HG03139 (cell line): ENCODE measurements at regions not wholly inside any gene's neighbourhood (a gene's known extent, or its start where the extent isn't known, plus 50 kb on each side); places are given as distances from the start of the nearest gene placed in this dataset.

ENCODE experiments used
- ATAC-seq: cut with Tn5 transposase; IDR thresholded peaks from one replicate; pipeline ENCODE4 v1.9.1; 2021; ENCODE audit not compliant: unreplicated experiment

- no peak for ATAC-seq
Measured at GRCh38 chr6:15880262-15880973, 217.6 kb upstream of the DTNBP1 start.

- ATAC-seq, result peak; percentile 53
Measured at GRCh38 chr6:15879371-15880261, 216.8 kb upstream of the DTNBP1 start.

DNA sequence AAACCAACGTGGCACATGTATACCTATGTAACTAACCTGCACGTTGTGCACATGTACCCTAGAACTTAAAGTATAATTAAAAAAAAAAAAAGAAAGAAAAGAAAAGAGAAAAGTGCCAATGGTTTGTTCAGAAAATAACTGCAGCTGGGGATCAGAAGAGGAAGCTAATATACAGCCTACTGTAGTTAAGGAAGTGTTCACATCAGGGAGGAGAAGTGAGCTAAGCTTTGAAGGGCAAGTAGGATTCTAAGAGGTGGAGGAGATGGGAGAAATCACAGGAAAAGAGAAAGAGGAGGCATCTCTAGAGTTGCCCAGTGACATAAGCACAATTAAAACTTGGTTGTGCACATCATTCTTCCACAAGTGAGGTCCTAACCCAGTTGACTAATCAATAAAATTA is 214.4 kb upstream of the DTNBP1 start:
- no peak for ATAC-seq

DNA sequence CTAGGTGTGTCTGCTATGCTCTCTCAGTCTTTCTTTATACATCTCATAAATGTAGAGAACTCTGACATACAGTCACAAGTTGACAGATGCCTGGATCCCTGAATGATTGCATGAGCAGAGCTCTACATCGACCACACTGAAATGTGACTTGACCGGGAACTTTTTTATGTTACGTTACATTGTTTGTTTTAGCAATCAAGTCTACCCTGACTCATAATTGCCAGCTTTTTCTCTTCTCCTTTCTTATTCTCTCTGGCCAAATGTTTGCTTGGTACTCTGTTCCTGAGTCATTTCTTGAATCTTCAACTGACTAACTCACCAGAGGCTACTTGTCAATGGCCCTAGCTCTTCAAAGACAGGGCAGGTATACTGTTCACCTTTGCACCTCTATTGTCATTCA is 213.6 kb upstream of the DTNBP1 start:
- peak; percentile 33 for ATAC-seq

DNA sequence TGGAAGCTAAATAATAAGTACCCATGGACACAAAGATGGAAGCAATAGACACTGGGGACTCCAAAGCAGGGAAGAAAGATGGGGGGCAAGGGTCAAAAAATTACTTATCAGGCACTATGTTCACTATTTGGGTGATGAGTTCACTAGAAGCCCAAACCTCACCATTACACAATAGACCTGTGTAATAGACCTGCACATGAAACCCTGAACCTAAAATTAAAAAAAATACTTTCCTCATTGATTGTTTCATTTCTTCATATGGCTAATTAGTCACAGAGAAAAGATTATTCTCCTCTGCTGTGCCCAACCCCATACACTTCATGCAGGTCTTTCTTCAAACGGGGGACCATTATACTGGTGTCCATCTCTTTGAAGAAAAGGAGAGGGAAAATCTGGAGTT is 213.0 kb upstream of the DTNBP1 start:
- ATAC-seq, result no peak

GRCh38 chr6:15874821-15875220 is 212.0 kb upstream of the DTNBP1 start:
- ATAC-seq, result no peak

- no peak for ATAC-seq
Measured at GRCh38 chr6:15874326-15874725, 211.5 kb upstream of the DTNBP1 start.

DNA sequence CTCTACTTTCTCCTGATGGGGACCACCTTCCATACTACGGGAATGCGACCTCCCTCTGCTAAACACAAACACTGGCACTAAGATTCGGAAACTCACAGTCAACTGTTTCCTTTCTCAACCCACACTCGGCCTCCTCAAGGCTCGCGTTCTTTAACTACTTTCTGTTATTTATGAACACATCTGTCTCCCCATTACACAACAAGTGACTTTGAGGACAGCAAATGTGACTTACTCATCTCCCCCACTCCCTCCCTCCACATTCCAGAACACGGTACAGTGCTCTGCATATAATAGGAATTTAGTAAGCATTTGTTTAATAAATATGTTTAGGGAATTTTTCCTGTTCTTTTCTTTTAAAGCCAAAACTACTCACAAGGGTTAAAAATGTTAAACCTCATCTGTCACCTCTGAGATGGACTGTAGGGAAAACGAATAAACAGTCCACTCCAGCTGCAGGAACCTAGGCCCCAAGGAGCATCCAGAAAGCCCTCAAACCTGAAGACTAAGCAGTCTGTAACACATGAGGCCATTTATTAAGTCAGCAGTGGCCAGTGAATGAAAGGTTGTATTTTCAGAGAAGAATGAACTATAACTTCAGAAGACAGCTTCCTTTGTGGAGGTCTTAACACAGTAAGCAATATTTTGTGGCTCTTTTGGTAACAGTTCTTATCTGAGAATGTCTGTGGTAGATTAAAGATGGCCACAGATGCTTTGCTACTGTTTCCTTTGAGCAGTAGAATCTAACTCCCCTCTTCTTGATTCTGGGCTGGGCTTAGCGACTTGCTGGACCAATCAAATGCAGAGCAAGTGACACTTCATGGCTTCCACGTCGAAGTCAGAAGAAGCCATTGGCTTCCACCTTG is 209.6 kb upstream of the DTNBP1 start:
- ATAC-seq, result no peak

DNA sequence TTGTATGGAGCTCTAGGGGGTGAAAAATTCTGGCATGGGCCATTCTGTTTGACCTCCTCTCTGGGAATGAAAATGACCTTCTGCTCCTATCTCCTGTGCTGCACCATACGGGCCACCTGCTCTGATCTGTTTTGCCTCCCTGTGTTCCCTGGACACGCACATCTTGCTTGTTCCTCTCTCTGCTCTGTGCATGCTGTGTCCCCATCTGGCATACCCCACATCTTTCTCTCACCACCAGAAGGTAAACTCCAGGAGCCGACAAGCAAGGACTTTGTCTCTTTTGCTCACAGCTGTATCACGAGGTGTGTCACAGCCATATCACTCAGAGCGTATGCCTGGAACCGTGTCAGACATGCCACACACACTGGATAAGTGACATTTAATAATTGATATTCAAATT is 208.4 kb upstream of the DTNBP1 start:
- ATAC-seq, result no peak

DNA sequence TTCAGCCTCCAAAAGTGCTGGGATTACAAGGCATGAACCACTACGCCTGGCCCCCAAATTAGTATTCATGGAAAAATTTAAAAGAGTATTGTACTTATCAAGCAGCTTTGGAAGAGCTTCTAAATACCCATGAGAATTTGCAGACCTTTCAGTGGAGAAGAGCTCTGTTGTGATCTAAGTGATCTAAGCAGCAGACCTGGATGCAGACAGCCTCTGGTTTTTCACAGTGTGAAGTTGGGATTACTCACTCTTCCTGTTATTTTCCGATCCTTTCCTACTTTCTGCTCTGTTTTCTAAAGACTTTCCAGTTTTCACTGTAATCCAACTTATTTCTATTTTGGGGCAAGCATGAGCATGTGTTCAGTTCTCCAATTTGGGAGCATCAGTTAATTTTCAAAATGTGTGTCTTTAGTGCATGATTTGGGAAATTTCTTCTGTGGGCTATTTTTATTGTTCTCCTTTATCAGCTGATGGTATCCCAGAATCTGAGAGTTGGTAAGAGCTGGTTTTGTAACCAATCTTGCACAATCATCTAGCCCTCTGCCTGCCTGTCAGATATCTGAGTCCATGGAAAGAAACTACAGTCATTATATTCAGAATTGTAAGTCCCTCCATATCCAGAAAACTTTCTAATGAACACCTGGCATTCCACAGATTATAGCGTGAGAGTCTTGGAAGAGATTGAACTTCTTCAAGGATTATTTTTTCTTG is 207.7 kb upstream of the DTNBP1 start:
- ATAC-seq, result no peak

GRCh38 chr6:15864708-15865062 is 201.9 kb upstream of the DTNBP1 start:
- ATAC-seq, result no peak

GRCh38 chr6:15864038-15864707 is 201.3 kb upstream of the DTNBP1 start:
- no peak for ATAC-seq

DNA sequence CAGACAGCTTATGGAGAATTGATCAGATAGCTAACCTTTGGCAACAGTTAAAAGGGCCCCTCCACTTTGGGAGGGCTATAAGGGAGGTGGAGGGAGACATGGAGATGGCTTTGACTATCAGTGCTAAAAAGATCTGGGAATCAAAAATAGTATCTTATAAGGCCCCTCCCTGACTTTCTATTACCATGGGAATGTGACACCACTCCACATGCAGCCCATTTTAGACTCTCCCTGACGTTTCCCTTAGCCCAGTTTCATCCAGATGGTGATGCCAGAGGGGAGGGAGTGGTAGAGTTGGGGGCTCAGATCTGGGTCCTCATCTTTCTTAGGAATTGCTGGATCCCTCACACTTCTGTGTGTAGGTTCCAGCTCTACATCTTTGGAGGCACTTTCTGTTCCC is 200.0 kb upstream of the DTNBP1 start:
- ATAC-seq, result no peak

DNA sequence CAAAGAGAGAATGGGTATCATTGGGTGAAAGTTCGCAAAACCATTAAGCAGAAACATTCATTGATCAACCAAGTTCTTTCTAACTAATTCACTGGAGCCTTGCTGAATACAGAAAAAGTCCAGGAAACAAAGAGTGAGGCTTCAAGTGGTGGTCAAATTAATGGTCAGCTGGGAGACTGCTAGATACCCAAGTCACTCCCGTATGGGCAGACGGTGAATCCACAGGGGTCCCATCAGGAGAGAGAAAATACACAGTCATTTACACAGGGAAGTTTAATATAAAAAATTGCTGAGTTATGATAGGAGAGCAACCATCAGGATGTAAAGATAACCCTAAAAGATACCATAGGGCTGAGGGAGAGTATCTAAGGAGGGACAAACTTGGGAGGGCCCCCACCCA is 198.7 kb upstream of the DTNBP1 start:
- ATAC-seq, result no peak

GRCh38 chr6:15854826-15855710 is 192.2 kb upstream of the DTNBP1 start:
- no peak for ATAC-seq

GRCh38 chr6:15854378-15854777 is 191.6 kb upstream of the DTNBP1 start:
- no peak for ATAC-seq

GRCh38 chr6:15853259-15853658 is 190.4 kb upstream of the DTNBP1 start:
- ATAC-seq, result no peak

DNA sequence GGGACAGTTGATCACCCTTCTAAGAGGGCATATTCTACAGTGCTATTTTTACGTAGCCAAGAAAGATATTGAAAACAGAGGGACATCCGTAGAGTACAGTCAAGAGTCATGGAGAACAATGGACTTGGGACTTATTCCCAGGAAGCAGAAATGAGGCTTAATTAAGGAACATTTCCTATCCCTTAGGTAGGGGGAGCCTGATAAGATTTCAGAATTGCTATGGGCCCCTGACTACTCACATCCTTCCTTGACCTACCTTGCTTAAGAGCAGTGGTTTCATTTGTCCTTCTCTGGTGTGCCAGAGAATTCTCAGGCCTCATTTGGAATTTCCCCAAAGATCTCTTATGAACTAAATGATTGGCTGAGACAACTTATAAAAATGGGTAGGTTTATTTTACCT is 189.5 kb upstream of the DTNBP1 start:
- ATAC-seq, result no peak

GRCh38 chr6:15849395-15849794 is 186.6 kb upstream of the DTNBP1 start:
- no peak for ATAC-seq
